Neural cell (in vitro differentiated cells): ENCODE measurements at regions not wholly inside any gene's neighbourhood (a gene's known extent, or its start where the extent isn't known, plus 50 kb on each side); places are given as distances from the start of the nearest gene placed in this dataset.

ENCODE experiments used
- H2AFZ ChIP-seq: fragments of 200-600, 300-800 bp; sonication (generic), shearing (Covaris generic); 2 replicates; pipeline ENCODE4 v1.6.0; 2014; ENCODE audit warnings: low read depth, mild to moderate bottlenecking, antibody characterized with exemption, low read length, moderate library complexity
- H3F3A ChIP-seq: fragments of 200-600 bp; shearing (Covaris generic); 2 replicates; pipeline ENCODE4 v1.6.1; 2016; ENCODE audit warnings: mild to moderate bottlenecking, moderate library complexity, mixed read lengths, antibody characterized with exemption, low read length; ENCODE audit not compliant: insufficient read depth, poor library complexity, severe bottlenecking
- H3K27ac ChIP-seq: fragments of 200-600, 300-800 bp; sonication (generic), shearing (Covaris generic); 2 replicates; pipeline ENCODE4 v1.5.1; 2014; ENCODE audit warnings: mild to moderate bottlenecking, low read length, moderate library complexity
- H3K27me3 ChIP-seq: fragments of 300-800, 200-600 bp; sonication (generic), shearing (Covaris generic); 2 replicates; pipeline ENCODE4 v1.6.0; 2014; ENCODE audit warnings: mild to moderate bottlenecking, low read depth, low read length, moderate library complexity; ENCODE audit not compliant: insufficient read depth
- H3K36me3 ChIP-seq: fragments of 300-800, 200-600 bp; sonication (generic), shearing (Covaris generic); 2 replicates; pipeline ENCODE4 v1.5.1; 2014; ENCODE audit warnings: mild to moderate bottlenecking, antibody characterized with exemption, low read length, moderate library complexity; ENCODE audit not compliant: insufficient read depth
- H3K4me2 ChIP-seq: fragments of 300-800, 200-600 bp; sonication (generic), shearing (Covaris generic); 2 replicates; pipeline ENCODE4 v1.6.0; 2014; ENCODE audit warnings: mild to moderate bottlenecking, low read length
- H3K4me3 ChIP-seq: fragments of 300-800, 200-600 bp; sonication (generic), shearing (Covaris generic); 2 replicates; pipeline ENCODE4 v1.5.1; 2014; ENCODE audit warnings: mild to moderate bottlenecking, low read length, moderate library complexity
- H3K79me2 ChIP-seq: fragments of 200-600 bp; shearing (Covaris generic); replicated peaks from 2 replicates; pipeline ENCODE4 v1.6.0; 2014; ENCODE audit warnings: mild to moderate bottlenecking, low read length, moderate library complexity; ENCODE audit not compliant: insufficient read depth
- H3K9ac ChIP-seq: fragments of 300-800, 200-600 bp; sonication (generic), shearing (Covaris generic); 2 replicates; pipeline ENCODE4 v1.6.1; 2016; ENCODE audit warnings: mild to moderate bottlenecking, low read length, mixed read lengths
- H3K9me2 ChIP-seq: fragments of 200-600 bp; shearing (Covaris generic); 2 replicates; pipeline ENCODE4 v1.6.1; 2016; ENCODE audit warnings: mild to moderate bottlenecking, low read length, mixed read lengths; ENCODE audit not compliant: insufficient read depth
- H3K9me3 ChIP-seq: fragments of 200-600, 300-800 bp; sonication (generic), shearing (Covaris generic); 2 replicates; pipeline ENCODE4 v1.6.1; 2016; ENCODE audit warnings: mild to moderate bottlenecking, mixed run types, low read length, moderate library complexity, mixed read lengths
- H4K20me1 ChIP-seq: fragments of 200-600 bp; shearing (Covaris generic); 2 replicates; pipeline ENCODE4 v1.6.1; 2016; ENCODE audit warnings: mild to moderate bottlenecking, mixed run types; ENCODE audit not compliant: insufficient read depth
- EP300 ChIP-seq: fragments of 450-650 bp; conservative IDR thresholded peaks from 2 replicates; pipeline ENCODE4 v1.6.1; 2014; ENCODE audit warnings: antibody characterized with exemption, mild to moderate bottlenecking, moderate library complexity; ENCODE audit not compliant: poor library complexity, severe bottlenecking
- EZH2 ChIP-seq: fragments of 200-600, 300-800 bp; shearing (Covaris generic), sonication (generic); IDR thresholded peaks from 2 replicates; pipeline ENCODE4 v1.6.1; 2014; ENCODE audit warnings: antibody characterized with exemption, low read length, borderline replicate concordance, mild to moderate bottlenecking; ENCODE audit not compliant: insufficient read depth, poor library complexity, severe bottlenecking
- MXI1 ChIP-seq: fragments of 450-650 bp; conservative IDR thresholded peaks from 2 replicates; pipeline ENCODE4 v1.6.1; 2014; ENCODE audit warnings: antibody characterized with exemption, mild to moderate bottlenecking; ENCODE audit not compliant: poor library complexity, severe bottlenecking
- POLR2AphosphoS5 ChIP-seq: IDR thresholded peaks from 2 replicates; pipeline ENCODE4 v1.6.1; 2012
- RAD21 ChIP-seq: fragments of 450-650 bp; conservative IDR thresholded peaks from 2 replicates; pipeline ENCODE4 v1.6.1; 2014; ENCODE audit warnings: antibody characterized with exemption, mild to moderate bottlenecking, moderate library complexity
- SMC3 ChIP-seq: fragments of 450-650 bp; conservative IDR thresholded peaks from 2 replicates; pipeline ENCODE4 v1.6.1; 2014; ENCODE audit warnings: antibody characterized with exemption, mild to moderate bottlenecking, moderate library complexity; ENCODE audit not compliant: poor library complexity
- TAF1 ChIP-seq: IDR thresholded peaks from 2 replicates; pipeline ENCODE4 v1.6.1; 2012; ENCODE audit warnings: low read depth
- TF ChIP-seq, protein P1 (sequence below): IDR thresholded peaks from 2 replicates; pipeline ENCODE4 v1.6.1; 2012; ENCODE audit warnings: borderline replicate concordance
- TF ChIP-seq, protein P2 (sequence below): fragments of 450-650 bp; IDR thresholded peaks from 2 replicates; pipeline ENCODE4 v1.5.1; 2014; ENCODE audit warnings: antibody characterized with exemption, mild to moderate bottlenecking, moderate library complexity; ENCODE audit not compliant: poor library complexity, severe bottlenecking

DNA sequence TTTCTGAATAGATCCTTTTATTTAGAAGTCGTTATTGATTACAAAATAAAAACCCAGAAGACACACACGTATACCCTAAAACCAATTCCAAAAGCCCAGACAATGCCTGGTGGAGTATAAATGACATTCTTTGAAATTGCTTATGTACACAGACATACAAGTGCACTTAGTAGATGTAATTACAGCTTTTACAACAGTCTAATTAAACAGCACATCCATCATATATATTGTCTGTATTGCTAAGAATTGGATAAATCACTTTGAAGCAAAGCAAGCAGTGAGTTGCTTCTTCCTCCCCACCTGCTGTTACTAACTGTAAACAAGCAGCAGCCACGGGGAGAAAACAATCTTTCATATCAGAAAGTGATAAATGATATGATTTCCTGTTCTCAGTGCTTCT lies 645.7 kb downstream of the TLL1 start:
- no peak overlapping the region for H3K4me2 ChIP-seq
- no peaks in the 10 kb centered on the region for H4K20me1 ChIP-seq
- H3K79me2 ChIP-seq = no peaks in the 10 kb centered on the region
- H3K27me3 ChIP-seq = no peaks in the 10 kb centered on the region
- H3F3A ChIP-seq = no peaks in the 10 kb centered on the region
- H3K9me3 ChIP-seq = no peaks in the 10 kb centered on the region
- H2AFZ ChIP-seq = no peak overlapping the region
- TF ChIP-seq POLR2AphosphoS5 = peak; percentile 50
- no peak for TF ChIP-seq EP300
- no peaks in the 10 kb centered on the region for H3K36me3 ChIP-seq
- H3K27ac ChIP-seq = no peak overlapping the region
- H3K4me3 ChIP-seq = no peak overlapping the region
- no peaks in the 10 kb centered on the region for H3K9me2 ChIP-seq
- H3K9ac ChIP-seq = no peak overlapping the region

- Histone ChIP-seq H3K4me3 (no peak overlapping the region), H3K9ac (no peak overlapping the region), H3K27ac (no peak overlapping the region), H2AFZ (no peak overlapping the region), H3K27me3 (no peaks in the 10 kb centered on the region), H3K79me2 (no peaks in the 10 kb centered on the region), H4K20me1 (no peaks in the 10 kb centered on the region), H3K9me3 (no peaks in the 10 kb centered on the region), H3K9me2 (no peaks in the 10 kb centered on the region), H3K4me2 (no peak overlapping the region), H3F3A (no peaks in the 10 kb centered on the region), H3K36me3 (no peaks in the 10 kb centered on the region)
- TF ChIP-seq MXI1 (no peak), SMC3 (no peak), TAF1 (no peak), EZH2 (no peak), POLR2AphosphoS5 (no peak), RAD21 (no peak), EP300 (no peak)
- TF ChIP-seq, protein P1, sequence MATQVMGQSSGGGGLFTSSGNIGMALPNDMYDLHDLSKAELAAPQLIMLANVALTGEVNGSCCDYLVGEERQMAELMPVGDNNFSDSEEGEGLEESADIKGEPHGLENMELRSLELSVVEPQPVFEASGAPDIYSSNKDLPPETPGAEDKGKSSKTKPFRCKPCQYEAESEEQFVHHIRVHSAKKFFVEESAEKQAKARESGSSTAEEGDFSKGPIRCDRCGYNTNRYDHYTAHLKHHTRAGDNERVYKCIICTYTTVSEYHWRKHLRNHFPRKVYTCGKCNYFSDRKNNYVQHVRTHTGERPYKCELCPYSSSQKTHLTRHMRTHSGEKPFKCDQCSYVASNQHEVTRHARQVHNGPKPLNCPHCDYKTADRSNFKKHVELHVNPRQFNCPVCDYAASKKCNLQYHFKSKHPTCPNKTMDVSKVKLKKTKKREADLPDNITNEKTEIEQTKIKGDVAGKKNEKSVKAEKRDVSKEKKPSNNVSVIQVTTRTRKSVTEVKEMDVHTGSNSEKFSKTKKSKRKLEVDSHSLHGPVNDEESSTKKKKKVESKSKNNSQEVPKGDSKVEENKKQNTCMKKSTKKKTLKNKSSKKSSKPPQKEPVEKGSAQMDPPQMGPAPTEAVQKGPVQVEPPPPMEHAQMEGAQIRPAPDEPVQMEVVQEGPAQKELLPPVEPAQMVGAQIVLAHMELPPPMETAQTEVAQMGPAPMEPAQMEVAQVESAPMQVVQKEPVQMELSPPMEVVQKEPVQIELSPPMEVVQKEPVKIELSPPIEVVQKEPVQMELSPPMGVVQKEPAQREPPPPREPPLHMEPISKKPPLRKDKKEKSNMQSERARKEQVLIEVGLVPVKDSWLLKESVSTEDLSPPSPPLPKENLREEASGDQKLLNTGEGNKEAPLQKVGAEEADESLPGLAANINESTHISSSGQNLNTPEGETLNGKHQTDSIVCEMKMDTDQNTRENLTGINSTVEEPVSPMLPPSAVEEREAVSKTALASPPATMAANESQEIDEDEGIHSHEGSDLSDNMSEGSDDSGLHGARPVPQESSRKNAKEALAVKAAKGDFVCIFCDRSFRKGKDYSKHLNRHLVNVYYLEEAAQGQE = no peak
- TF ChIP-seq, protein P2, sequence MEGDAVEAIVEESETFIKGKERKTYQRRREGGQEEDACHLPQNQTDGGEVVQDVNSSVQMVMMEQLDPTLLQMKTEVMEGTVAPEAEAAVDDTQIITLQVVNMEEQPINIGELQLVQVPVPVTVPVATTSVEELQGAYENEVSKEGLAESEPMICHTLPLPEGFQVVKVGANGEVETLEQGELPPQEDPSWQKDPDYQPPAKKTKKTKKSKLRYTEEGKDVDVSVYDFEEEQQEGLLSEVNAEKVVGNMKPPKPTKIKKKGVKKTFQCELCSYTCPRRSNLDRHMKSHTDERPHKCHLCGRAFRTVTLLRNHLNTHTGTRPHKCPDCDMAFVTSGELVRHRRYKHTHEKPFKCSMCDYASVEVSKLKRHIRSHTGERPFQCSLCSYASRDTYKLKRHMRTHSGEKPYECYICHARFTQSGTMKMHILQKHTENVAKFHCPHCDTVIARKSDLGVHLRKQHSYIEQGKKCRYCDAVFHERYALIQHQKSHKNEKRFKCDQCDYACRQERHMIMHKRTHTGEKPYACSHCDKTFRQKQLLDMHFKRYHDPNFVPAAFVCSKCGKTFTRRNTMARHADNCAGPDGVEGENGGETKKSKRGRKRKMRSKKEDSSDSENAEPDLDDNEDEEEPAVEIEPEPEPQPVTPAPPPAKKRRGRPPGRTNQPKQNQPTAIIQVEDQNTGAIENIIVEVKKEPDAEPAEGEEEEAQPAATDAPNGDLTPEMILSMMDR = no peak
Measured at GRCh38 chr4:166519774-166520173, 646.7 kb downstream of the TLL1 start.

DNA sequence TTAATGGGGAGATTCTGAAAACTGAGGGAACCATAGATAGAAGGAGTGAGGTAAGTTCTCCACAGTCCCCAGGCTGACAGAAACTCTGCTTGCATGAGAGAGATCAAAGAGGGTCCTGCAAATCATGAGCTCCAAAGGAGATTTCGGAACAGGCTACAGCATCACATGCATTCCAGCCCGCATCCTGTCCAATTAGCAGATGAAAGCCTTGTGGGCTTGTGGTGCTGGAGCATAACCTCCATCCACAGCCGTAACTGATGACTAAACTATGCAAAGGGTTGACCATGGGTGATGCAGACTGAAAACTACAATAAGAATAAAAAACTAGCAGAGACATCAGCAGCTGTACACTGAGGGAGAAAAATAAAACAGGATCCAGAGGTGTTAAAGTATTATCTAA lies 654.5 kb downstream of the TLL1 start:
- Histone ChIP-seq H4K20me1 (no peaks in the 10 kb centered on the region), H3K79me2 (no peaks in the 10 kb centered on the region), H2AFZ (no peak overlapping the region), H3F3A (no peaks in the 10 kb centered on the region), H3K36me3 (no peaks in the 10 kb centered on the region), H3K4me2 (no peak overlapping the region), H3K9ac (no peak overlapping the region), H3K27me3 (no peaks in the 10 kb centered on the region), H3K27ac (no peak overlapping the region), H3K9me2 (no peaks in the 10 kb centered on the region), H3K9me3 (no peaks in the 10 kb centered on the region), H3K4me3 (no peak overlapping the region)
- TF ChIP-seq, protein P1 = no peak
- TF ChIP-seq MXI1 (no peak), EZH2 (no peak), POLR2AphosphoS5 (no peak), EP300 (no peak), TAF1 (no peak), SMC3 (no peak), RAD21 (no peak)
- TF ChIP-seq, protein P2 = no peak
